HG03045 (cell line): ENCODE measurements at regions not wholly inside any gene's neighbourhood (a gene's known extent, or its start where the extent isn't known, plus 50 kb on each side); places are given as distances from the start of the nearest gene placed in this dataset.

ENCODE experiments used
- ATAC-seq: cut with Tn5 transposase; IDR thresholded peaks from one replicate; pipeline ENCODE4 v1.9.1; 2021; ENCODE audit warnings: mild to moderate bottlenecking, moderate library complexity; ENCODE audit not compliant: unreplicated experiment

- no peak for ATAC-seq
Observed at GRCh38 chr1:84759756-84760155, 69.5 kb upstream of the SSX2IP start.

- ATAC-seq, result no peak
Observed at GRCh38 chr1:84758968-84759491, 68.8 kb upstream of the SSX2IP start.

GRCh38 chr1:84758476-84758875 lies 68.2 kb upstream of the SSX2IP start:
- ATAC-seq, result no peak

- no peak for ATAC-seq
Observed at GRCh38 chr1:84757301-84757700, 67.0 kb upstream of the SSX2IP start.

- no peak for ATAC-seq
Observed at GRCh38 chr1:84756455-84757082, 66.3 kb upstream of the SSX2IP start.

- ATAC-seq, result no peak
Observed at GRCh38 chr1:84756001-84756400, 65.7 kb upstream of the SSX2IP start.

- no peak for ATAC-seq
Observed at GRCh38 chr1:84755216-84755615, 65.0 kb upstream of the SSX2IP start.

GRCh38 chr1:84754386-84754703 lies 64.1 kb upstream of the SSX2IP start:
- no peak for ATAC-seq

GRCh38 chr1:84753516-84754385 lies 63.5 kb upstream of the SSX2IP start:
- ATAC-seq, result peak; percentile 73

GRCh38 chr1:84750110-84750730 lies 60.0 kb upstream of the SSX2IP start:
- no peak for ATAC-seq

- ATAC-seq, result no peak
Observed at GRCh38 chr1:84749427-84749826, 59.2 kb upstream of the SSX2IP start.

- no peak for ATAC-seq
Observed at GRCh38 chr1:84748364-84748763, 58.1 kb upstream of the SSX2IP start.

- ATAC-seq, result no peak
Observed at GRCh38 chr1:84745857-84746256, 55.6 kb upstream of the SSX2IP start.

GRCh38 chr1:84743896-84744295 lies 53.6 kb upstream of the SSX2IP start:
- ATAC-seq, result no peak

- ATAC-seq, result no peak
Observed at GRCh38 chr1:84742653-84743052, 52.4 kb upstream of the SSX2IP start.

GRCh38 chr1:84740050-84740714 lies 49.9 kb upstream of the SSX2IP start:
- no peak for ATAC-seq
